ENCODE measurements at regions not wholly inside any gene's neighbourhood (a gene's known extent, or its start where the extent isn't known, plus 50 kb on each side); places are given as distances from the start of the nearest gene placed in this dataset.

GRCh38 chr4:151998723-151999122 is 237.9 kb upstream of the GATB start:
- no peak for TF ChIP-seq CTCF (IDR thresholded peaks at IDR 0.05)
- Mint-ChIP-seq H3K4me3 (no peak overlapping the region), H3K27ac (no peak overlapping the region), H3K9me3 (no peaks in the 10 kb centered on the region), H3K27me3 (ENCODE audit: low read depth, poor library complexity) (peaks cover 4% of the 10 kb centered on the region), H3K36me3 (ENCODE audit: low read depth) (no peaks in the 10 kb centered on the region), H3K4me1 (peaks cover 8% of the 10 kb centered on the region)
- no peak for DNase-seq

- no peak for TF ChIP-seq CTCF (IDR thresholded peaks at IDR 0.05)
- H3K27ac Mint-ChIP-seq = no peak overlapping the region
- H3K4me1 Mint-ChIP-seq = peaks cover 8% of the 10 kb centered on the region
- no peaks in the 10 kb centered on the region for H3K9me3 Mint-ChIP-seq
- no peaks in the 10 kb centered on the region for H3K36me3 Mint-ChIP-seq (ENCODE audit: low read depth)
- H3K4me3 Mint-ChIP-seq = no peak overlapping the region
- DNase-seq = no peak
- no peaks in the 10 kb centered on the region for H3K27me3 Mint-ChIP-seq (ENCODE audit: low read depth, poor library complexity)
These were observed 236.7 kb upstream of the GATB start for GRCh38 chr4:151997461-151997860.

GRCh38 chr4:151994429-151994828 is 233.6 kb upstream of the GATB start:
- no peaks in the 10 kb centered on the region for H3K27me3 Mint-ChIP-seq (ENCODE audit: low read depth, poor library complexity)
- no peaks in the 10 kb centered on the region for H3K9me3 Mint-ChIP-seq
- no peak overlapping the region for H3K27ac Mint-ChIP-seq
- no peak for DNase-seq
- H3K36me3 Mint-ChIP-seq (ENCODE audit: low read depth) = no peaks in the 10 kb centered on the region
- TF ChIP-seq CTCF (IDR thresholded peaks at IDR 0.05) = no peak
- H3K4me1 Mint-ChIP-seq = peaks cover 4% of the 10 kb centered on the region
- no peak overlapping the region for H3K4me3 Mint-ChIP-seq

- no peaks in the 10 kb centered on the region for H3K36me3 Mint-ChIP-seq (ENCODE audit: low read depth)
- no peak for DNase-seq
- no peaks in the 10 kb centered on the region for H3K9me3 Mint-ChIP-seq
- TF ChIP-seq CTCF (IDR thresholded peaks at IDR 0.05) = no peak
- H3K4me1 Mint-ChIP-seq = peaks cover 4% of the 10 kb centered on the region
- peak overlapping the region; percentile 24 for H3K27ac Mint-ChIP-seq
- no peak overlapping the region for H3K4me3 Mint-ChIP-seq
- H3K27me3 Mint-ChIP-seq (ENCODE audit: low read depth, poor library complexity) = no peaks in the 10 kb centered on the region
These were observed 232.7 kb upstream of the GATB start for GRCh38 chr4:151993521-151993920.

GRCh38 chr4:151992332-151993154 is 231.7 kb upstream of the GATB start:
- no peaks in the 10 kb centered on the region for H3K36me3 Mint-ChIP-seq (ENCODE audit: low read depth)
- TF ChIP-seq CTCF (IDR thresholded peaks at IDR 0.05) = no peak
- H3K27me3 Mint-ChIP-seq (ENCODE audit: low read depth, poor library complexity) = no peaks in the 10 kb centered on the region
- no peak overlapping the region for H3K27ac Mint-ChIP-seq
- peaks cover 4% of the 10 kb centered on the region for H3K4me1 Mint-ChIP-seq
- DNase-seq = no peak
- H3K4me3 Mint-ChIP-seq = no peak overlapping the region
- H3K9me3 Mint-ChIP-seq = no peaks in the 10 kb centered on the region

GRCh38 chr4:151991884-151992167 is 231.0 kb upstream of the GATB start:
- H3K4me3 Mint-ChIP-seq = no peak overlapping the region
- H3K27ac Mint-ChIP-seq = no peak overlapping the region
- peaks cover under 1% of the 10 kb centered on the region for H3K27me3 Mint-ChIP-seq (ENCODE audit: low read depth, poor library complexity)
- H3K36me3 Mint-ChIP-seq (ENCODE audit: low read depth) = no peaks in the 10 kb centered on the region
- no peaks in the 10 kb centered on the region for H3K9me3 Mint-ChIP-seq
- TF ChIP-seq CTCF (IDR thresholded peaks at IDR 0.05) = no peak
- DNase-seq = no peak
- H3K4me1 Mint-ChIP-seq = peaks cover 4% of the 10 kb centered on the region

Data from nephron progenitor cell (in vitro differentiated cells).